MCF 10A (cell line): ENCODE measurements at regions not wholly inside any gene's neighbourhood (a gene's known extent, or its start where the extent isn't known, plus 50 kb on each side); places are given as distances from the start of the nearest gene placed in this dataset.

Experiments used
- BruUV-seq: library from RNA; stranded (reverse); fragments of 400-500 nt; replicated peaks from 2 replicates; lab custom pipeline; 2021; lab: Mats Ljungman, UMichigan
- CTCF ChIA-PET: fragments of 300-600 bp; sonication (Branson Sonifier 250); formaldehyde crosslinking; extraction: SDS; loops from one replicate; lab custom pipeline; 2021; ENCODE audit warnings: antibody characterized with exemption, inconsistent platforms; lab: Yijun Ruan, JAX
- POLR2A ChIA-PET: fragments of 300-600, 350-650 bp; sonication (Branson Sonifier 250); formaldehyde crosslinking; extraction: SDS; loops from one replicate; lab custom pipeline; 2020; ENCODE audit warnings: antibody characterized with exemption, inconsistent platforms; lab: Yijun Ruan, JAX
- DNase-seq: peaks from one replicate; pipeline ENCODE4 v3.0.0-alpha.2; 2018; ENCODE audit not compliant: unreplicated experiment
- H3K27ac Mint-ChIP-seq: one replicate; pipeline ENCODE4 v1.8.0; 2022; ENCODE audit warnings: mild to moderate bottlenecking, low read depth, mixed read lengths; ENCODE audit not compliant: unreplicated experiment
- H3K27me3 Mint-ChIP-seq: one replicate; pipeline ENCODE4 v1.8.0; 2022; ENCODE audit warnings: mixed read lengths; ENCODE audit not compliant: insufficient read depth, unreplicated experiment
- H3K36me3 Mint-ChIP-seq: one replicate; pipeline ENCODE4 v1.8.0; 2022; ENCODE audit warnings: mild to moderate bottlenecking, moderate library complexity, mixed read lengths; ENCODE audit not compliant: insufficient read depth, unreplicated experiment
- H3K4me1 Mint-ChIP-seq: one replicate; pipeline ENCODE4 v1.8.0; 2022; ENCODE audit warnings: mixed read lengths; ENCODE audit not compliant: insufficient read depth, unreplicated experiment
- H3K4me3 Mint-ChIP-seq: one replicate; pipeline ENCODE4 v1.8.0; 2022; ENCODE audit warnings: mild to moderate bottlenecking, moderate library complexity, mixed read lengths; ENCODE audit not compliant: unreplicated experiment
- H3K9me3 Mint-ChIP-seq: one replicate; pipeline ENCODE4 v1.8.0; 2022; ENCODE audit warnings: mixed read lengths; ENCODE audit not compliant: unreplicated experiment
- CTCF ChIP-seq: fragments of 200-600 bp; IDR thresholded peaks from one replicate; pipeline ENCODE4 v1.8.0; 2022; ENCODE audit warnings: antibody characterized with exemption, mild to moderate bottlenecking; ENCODE audit not compliant: unreplicated experiment
- intact Hi-C: fragments of 100-400 bp; cut with micrococcal nuclease; formaldehyde crosslinking; loops from 2 replicates; pipeline ENCODE4 v1.14.1; 2022

- Mint-ChIP-seq H3K9me3 (no peaks in the 10 kb centered on the region), H3K27me3 (peaks cover 43% of the 10 kb centered on the region), H3K4me3 (no peak overlapping the region), H3K36me3 (no peaks in the 10 kb centered on the region), H3K4me1 (no peaks in the 10 kb centered on the region), H3K27ac (no peak overlapping the region)
- DNase-seq = no peak
- BruUV-seq = no TSS peak
- TF ChIP-seq CTCF = no peak
- POLR2A ChIA-PET = no interaction called here
- CTCF ChIA-PET = no interaction called here
- intact Hi-C loops = no loop called here
Observed at GRCh38 chr6:87979737-87980136, 67.9 kb upstream of the SPACA1 start.

GRCh38 chr6:87976616-87977015 lies 71.0 kb upstream of the SPACA1 start:
- ChIA-PET POLR2A (interaction anchor here (0.6 kb wide), 1 partner anchor 12 kb away, joined by 3 read pairs; no protein-coding TSS in a partner anchor), CTCF (no interaction called here)
- H3K27me3 Mint-ChIP-seq = peaks cover 39% of the 10 kb centered on the region
- H3K4me1 Mint-ChIP-seq = no peaks in the 10 kb centered on the region
- no peak for TF ChIP-seq CTCF
- BruUV-seq = no TSS peak
- H3K9me3 Mint-ChIP-seq = no peaks in the 10 kb centered on the region
- H3K4me3 Mint-ChIP-seq = no peak overlapping the region
- H3K36me3 Mint-ChIP-seq = no peaks in the 10 kb centered on the region
- intact Hi-C loops = no loop called here
- DNase-seq = no peak
- H3K27ac Mint-ChIP-seq = no peak overlapping the region

GRCh38 chr6:87975561-87975960 lies 72.1 kb upstream of the SPACA1 start:
- Mint-ChIP-seq H3K27ac (no peak overlapping the region), H3K27me3 (peaks cover 39% of the 10 kb centered on the region), H3K9me3 (no peaks in the 10 kb centered on the region), H3K36me3 (no peaks in the 10 kb centered on the region), H3K4me1 (no peaks in the 10 kb centered on the region), H3K4me3 (no peak overlapping the region)
- no peak for DNase-seq
- CTCF ChIA-PET = no interaction called here
- intact Hi-C loops = no loop called here
- TF ChIP-seq CTCF = no peak
- POLR2A ChIA-PET = no interaction called here
- no TSS peak for BruUV-seq

GRCh38 chr6:87972279-87972678 lies 75.4 kb upstream of the SPACA1 start:
- H3K36me3 Mint-ChIP-seq = no peaks in the 10 kb centered on the region
- CTCF ChIA-PET = interaction anchor here (0.6 kb wide), 1 partner anchor 42 kb away, joined by 3 read pairs; no protein-coding TSS in a partner anchor

More at GRCh38 chr6:87972279-87972678, 75.4 kb upstream of the SPACA1 start:
- no peak overlapping the region for H3K27ac Mint-ChIP-seq
- BruUV-seq = no TSS peak
- no peaks in the 10 kb centered on the region for H3K4me1 Mint-ChIP-seq
- H3K9me3 Mint-ChIP-seq = no peaks in the 10 kb centered on the region
- POLR2A ChIA-PET = no interaction called here
- H3K27me3 Mint-ChIP-seq = peaks cover 15% of the 10 kb centered on the region
- H3K4me3 Mint-ChIP-seq = no peak overlapping the region
- TF ChIP-seq CTCF = no peak
- intact Hi-C loops = no loop called here
- no peak for DNase-seq
